GM21360 (cell line): ENCODE measurements at regions not wholly inside any gene's neighbourhood (a gene's known extent, or its start where the extent isn't known, plus 50 kb on each side); places are given as distances from the start of the nearest gene placed in this dataset.
"Not testable (repeated sequence)": the region's sequence is repeated elsewhere in the genome, so short reads cannot be mapped to it uniquely, and the experiment has no call there.

ENCODE experiments used
- ATAC-seq: cut with Tn5 transposase; IDR thresholded peaks from one replicate; pipeline ENCODE4 v1.9.1; 2021; ENCODE audit warnings: mild to moderate bottlenecking, moderate library complexity; ENCODE audit not compliant: unreplicated experiment

DNA sequence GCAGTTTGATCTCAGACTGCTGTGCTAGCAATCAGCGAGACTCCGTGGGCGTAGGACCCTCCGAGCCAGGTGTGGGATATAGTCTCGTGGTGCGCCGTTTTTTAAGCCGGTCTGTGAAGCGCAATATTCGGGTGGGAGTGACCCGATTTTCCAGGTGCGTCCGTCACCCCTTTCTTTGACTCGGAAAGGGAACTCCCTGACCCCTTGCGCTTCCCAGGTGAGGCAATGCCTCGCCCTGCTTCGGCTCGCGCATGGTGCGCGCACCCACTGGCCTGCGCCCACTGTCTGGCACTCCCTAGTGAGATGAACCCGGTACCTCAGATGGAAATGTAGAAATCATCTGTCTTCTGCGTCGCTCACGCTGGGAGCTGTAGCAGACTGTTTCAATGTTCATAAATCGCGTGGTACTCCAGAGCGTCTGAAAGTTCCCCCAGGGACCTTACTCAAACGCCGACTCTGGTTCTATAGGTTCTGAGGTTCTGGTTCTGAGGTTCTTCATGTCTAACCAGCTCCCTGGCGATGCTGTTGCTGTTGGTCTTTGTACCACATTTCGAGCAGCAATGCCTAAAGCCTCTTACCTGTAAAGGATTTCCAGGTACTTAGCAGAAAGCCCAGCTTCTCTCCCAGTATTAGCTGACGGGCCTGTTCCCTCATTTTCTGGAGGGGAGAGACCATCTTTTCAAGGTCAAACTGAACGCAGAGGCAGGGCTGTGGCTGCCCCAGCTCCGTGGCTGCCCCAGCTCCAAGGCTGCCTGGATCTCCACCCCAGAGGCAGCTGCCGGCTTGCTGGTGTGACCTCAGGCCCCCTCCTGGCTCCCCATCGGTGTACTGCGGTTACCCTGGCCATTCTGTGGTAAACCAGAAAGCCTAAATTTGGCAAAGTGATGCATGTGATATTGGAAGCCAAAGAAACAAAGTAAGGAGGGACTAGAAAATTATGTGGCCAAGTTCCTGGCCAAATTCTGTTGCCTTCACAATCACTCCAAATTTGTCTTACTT lies 207.9 kb downstream of the RAB11FIP2 start:
- ATAC-seq: not testable (repeated sequence)

DNA sequence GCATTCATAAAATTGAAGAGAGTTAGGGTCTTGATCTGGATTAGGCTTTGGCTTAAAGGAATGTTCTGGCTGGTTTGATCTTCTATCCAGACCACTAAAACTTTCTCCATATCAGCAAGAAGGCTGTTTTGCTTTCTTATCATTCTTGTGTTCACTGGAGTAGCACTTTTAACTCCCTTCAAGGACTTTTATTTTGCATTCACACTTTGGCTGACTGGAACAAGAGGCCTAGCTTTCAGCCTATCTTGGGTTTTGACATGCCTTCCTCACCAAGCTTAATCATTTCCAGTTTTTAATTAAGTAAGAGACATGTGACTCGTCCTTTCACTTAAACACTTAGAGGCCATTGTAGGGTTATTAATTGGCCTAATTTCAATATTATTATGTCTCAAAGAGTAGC lies 190.3 kb downstream of the RAB11FIP2 start:
- not testable (repeated sequence) for ATAC-seq

DNA sequence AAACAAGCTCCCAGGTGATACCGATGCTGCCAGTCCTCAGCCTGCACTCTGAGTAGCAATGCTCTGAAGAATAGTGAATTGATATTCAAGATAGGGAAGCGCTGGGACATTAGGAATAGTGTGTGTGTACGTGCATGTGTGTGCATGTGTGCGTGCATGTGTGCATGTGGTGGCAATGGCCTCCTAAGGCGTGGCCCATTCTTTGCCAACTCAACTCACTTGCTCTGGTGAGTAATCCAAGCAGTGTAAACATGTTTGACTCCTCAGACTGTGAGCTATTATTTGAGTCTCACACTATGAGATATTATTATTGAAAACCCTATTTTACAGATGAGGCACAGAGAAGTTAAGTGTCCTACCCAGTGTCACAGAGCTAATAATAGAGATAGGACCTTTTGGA lies 186.6 kb downstream of the RAB11FIP2 start:
- ATAC-seq: no peak

DNA sequence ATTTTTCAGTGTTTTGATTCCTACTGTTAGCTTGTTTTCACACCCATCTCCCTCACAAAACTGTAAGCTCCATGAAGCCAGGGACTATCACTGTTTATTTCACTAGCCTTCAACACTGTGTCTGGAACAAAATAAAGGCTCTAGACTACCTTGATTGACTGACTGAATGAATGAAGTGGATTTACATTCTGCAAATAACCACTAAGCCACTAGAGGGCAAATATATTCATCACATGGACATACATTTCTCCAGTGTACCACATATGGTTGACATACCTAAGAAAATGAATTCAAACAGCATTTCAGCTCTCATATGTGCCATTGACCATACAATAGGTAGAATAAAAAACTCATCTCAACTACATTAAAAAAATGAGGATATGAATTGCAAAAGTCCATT lies 185.9 kb downstream of the RAB11FIP2 start:
- ATAC-seq: no peak

DNA sequence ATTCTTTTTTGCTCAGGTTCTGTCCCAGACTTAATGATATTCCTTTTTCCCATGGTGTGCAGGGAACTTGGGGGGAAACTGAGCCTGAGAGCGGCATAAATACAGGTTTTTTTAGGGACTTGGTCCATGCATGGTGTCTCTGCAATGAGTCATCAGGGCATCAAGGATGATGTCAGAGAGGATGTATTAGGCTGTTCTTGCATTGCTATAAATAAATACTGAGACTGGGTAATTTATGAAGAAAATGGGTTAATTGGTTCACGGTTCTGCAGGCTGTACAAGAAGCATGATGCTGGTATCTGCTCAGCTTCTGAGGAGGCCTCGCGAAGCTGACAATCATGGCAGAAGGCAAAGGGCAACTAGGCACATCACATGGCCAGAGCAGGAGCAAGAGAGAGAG lies 185.4 kb downstream of the RAB11FIP2 start:
- no peak for ATAC-seq

DNA sequence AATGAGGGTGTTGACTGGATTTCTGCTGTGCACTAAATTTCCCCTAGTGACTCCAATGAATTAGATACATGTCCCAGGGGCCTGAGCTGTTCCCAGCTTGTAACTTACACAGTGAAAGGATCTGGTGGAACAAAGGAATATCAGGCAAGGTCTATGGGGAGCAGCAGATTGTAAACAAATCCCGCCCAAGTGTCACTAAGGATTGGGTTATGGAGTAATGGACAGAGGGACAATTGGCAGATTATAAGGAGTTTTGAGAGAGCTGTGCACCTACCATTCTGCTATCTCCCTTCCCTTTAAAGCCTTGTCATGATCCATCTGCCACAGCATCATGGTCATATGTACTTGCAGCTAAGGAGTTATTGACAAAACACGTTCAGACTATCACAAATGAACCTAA lies 183.0 kb downstream of the RAB11FIP2 start:
- no peak for ATAC-seq

DNA sequence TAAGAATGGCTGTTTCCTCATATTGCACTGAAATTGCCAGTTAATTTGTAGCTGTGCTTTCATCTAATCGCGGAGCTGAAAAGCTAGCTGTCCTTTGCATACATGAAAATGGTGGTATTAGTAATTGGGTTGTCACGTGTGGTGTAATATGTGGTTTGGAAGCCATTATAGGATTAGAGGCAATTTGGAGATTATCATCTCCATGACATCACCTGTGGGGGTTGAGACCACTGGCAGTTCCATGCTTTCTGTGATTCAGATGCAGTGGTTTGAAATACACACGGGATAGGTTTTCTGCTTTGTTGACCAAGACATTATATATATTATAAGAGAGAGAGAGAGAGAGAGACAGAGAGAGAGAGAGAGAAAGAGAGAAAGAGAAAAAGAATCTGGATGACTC lies 180.8 kb downstream of the RAB11FIP2 start:
- no peak for ATAC-seq

DNA sequence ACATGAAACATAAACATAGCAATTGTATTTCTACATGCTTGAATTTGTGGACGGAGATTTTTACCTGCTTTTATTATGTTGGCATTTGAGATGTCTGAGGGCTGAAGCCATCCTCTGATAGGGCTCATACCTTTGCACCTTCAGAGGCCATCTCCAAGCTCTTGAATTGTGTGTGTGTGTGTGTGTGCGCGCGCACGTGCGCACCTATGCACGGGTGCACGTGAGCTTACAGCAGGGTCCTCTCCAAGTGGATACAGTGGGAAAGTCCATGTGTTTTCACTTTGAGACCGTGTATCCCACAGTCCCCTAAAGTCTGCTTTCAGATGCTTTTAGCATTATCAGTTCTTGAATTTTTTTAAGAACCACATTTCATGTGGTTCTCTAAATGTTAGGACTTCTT lies 178.6 kb downstream of the RAB11FIP2 start:
- ATAC-seq: no peak

DNA sequence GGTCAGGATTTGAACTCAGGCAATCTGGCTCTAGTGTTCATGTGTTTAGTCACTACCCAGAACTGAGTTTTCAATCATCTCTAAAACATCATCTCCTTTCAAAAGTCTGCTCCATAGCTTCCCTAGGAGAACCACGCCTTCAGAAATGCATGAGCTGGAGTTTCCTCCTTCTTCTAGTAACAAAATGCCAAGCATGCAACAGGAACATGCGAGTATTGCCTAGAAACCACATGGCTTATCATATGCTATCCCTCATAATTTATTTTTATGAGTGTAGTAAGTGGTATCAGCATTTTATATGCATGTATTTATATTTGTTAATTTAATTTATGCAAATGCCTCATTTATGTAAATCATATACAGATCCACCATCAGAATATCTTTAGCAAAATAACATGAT lies 170.9 kb downstream of the RAB11FIP2 start:
- ATAC-seq: no peak

DNA sequence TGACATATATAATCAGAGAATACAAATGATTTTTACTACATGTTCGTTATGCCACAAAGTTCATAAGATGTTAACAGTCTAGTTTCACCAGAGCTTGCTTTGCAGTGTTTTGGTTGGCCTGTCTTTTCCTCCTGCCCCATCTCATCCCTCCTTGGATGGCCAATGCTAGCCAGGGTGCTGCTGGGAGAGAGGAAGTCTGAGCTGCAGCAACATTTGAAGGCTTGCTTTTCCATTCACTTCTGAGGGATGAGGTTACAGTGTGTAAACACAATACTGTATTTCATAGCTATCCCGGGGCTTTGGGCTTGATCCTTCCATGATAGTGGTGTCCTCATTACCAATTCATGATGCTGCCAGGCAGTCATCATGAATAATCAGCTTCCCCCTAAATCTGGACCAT lies 170.5 kb downstream of the RAB11FIP2 start:
- no peak for ATAC-seq

DNA sequence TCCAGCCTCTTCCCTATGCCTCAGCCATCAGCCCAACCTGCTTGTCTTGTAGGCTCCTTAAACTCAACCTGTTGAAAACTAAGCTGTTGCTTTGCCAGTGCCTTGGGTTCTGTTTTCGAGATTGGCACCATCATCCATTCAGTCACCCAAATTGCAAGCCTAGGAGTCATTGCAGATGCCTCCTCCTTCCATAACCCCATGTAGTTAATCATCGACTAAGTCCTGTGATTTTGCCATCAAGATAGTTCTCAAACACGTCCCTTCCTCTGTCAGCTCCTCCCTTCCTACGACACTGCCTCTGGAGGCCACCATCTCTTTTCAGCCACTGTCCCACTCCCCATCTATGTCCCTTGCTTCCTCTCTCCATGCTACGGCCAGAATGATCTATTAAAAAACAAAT lies 168.1 kb downstream of the RAB11FIP2 start:
- ATAC-seq: no peak

DNA sequence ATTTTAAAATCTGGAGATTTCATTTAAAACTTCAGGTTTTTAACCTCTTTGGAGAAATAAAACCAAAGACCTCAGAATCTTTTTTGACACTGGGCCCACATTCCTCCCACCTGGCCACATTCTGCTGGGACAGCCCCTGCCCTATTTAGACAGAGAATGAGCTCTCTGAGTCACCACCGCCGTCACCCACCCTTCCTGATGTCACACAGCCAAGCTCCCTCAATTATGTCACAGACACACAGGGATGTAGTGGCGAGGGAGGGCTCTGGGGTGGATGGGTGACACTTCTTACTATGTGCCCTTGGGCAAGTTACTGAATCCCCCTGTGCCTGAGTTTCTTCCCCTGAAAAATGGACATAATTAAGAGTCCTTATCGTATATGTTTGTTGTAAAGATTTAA lies 162.6 kb downstream of the RAB11FIP2 start:
- ATAC-seq: no peak

DNA sequence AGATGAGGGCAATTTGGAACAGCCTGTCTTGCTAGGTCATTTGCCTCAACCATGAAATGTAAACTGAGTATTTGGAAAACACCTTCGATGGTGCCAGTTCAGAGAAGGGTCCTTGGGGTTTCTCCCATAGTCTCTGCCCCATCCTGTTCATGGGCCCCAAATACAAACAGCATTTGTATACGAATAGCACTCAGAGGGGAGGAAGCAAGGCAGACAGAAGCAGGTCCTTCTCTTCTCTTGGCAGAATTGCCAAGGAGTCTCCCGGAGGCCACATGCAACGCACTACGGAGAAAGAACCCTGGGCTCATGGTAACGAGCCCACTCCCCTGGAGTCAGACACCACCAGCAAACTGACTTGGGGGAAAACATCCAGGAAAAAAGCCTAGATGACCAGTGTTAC lies 162.1 kb downstream of the RAB11FIP2 start:
- ATAC-seq: no peak

DNA sequence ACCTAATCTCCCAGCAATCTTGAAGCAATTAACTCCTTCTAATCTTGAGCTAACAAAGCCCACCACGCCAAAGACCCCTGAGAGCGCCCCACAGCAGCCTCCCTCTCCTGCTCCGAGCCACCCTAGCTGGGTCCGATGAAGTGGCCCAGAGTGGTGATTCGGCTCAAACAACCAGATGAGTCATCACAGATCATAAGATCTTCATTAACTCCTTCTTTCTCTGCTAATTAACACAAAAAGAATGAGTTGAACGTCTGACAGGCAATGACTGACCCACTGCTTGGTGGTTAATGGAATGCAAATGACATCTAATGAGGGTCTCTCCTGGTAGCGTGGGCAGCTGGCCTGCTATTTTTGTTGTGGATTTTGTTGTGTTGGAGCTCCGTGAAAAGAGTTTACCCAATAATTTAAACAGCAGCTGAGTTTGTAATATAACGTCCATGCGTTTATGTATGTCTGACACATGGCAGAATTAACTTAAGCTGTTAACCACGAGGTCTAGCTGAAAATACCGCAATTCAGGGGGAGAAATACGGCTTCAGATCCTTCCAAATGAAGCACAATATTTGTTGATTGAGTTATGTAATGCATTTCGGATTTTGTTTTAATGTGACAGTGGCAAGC lies 161.4 kb downstream of the RAB11FIP2 start:
- ATAC-seq: no peak

DNA sequence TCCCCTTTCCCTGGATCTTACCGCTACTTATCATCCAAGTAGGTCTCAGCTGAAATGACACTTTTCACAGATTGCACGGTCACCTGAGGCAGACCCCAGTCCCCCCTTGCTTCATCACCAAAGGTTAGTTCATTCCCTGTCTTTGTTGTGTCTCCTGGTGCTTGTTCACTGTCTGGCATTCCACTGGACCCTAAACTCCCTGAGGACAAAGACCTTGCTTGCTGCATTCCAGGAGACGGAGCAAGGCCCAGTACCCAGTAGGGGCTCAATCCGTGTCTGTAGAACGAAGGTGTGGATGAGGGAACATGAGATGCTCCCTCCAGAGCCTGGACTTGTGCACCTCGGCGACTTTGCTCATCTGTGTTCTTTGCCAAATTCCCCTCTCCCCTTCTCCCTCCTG lies 160.0 kb downstream of the RAB11FIP2 start:
- ATAC-seq: no peak

DNA sequence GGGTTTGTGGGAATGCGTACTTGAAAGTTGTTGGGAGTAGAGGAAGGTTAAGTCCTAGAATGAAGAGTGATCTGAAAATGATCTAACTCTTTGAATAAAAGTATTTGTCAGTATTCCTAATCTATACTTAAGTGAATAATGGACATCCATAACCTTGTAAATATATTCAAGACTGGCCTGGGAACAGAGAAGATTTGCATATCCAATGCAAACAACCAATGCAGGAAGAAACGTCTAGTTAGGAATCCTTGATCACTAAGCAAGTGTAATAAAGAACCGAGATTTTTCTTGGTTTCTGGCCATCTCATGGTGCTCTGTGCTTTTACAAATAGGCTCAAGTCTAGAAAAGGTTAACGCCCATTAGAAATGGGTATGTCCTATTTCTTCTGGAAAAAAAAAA lies 157.1 kb downstream of the RAB11FIP2 start:
- no peak for ATAC-seq

DNA sequence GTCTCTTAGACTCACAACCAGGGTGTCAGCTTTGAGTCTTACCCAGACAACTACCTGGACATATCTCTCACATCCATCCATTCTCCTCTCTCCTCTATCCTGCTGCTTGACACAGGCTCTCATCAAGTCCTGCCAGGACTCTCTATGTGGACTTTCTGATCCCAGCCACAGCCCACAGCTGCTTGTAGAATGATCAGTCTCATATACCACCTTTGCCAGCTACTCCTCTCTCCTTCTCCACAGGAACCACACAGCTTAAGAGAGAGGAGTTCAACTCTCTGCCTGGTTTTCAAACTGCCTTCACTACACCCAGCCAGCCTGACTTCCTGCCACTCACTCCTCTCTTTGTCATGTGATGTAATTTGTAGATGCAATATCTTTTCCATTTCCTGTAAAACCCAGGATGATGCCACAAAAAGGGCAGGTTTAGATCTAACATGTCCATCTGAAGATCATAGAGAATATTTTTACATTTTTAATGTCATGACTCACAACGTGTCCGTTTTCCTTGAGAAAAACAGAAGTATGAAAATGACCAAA lies 154.0 kb downstream of the RAB11FIP2 start:
- no peak for ATAC-seq

DNA sequence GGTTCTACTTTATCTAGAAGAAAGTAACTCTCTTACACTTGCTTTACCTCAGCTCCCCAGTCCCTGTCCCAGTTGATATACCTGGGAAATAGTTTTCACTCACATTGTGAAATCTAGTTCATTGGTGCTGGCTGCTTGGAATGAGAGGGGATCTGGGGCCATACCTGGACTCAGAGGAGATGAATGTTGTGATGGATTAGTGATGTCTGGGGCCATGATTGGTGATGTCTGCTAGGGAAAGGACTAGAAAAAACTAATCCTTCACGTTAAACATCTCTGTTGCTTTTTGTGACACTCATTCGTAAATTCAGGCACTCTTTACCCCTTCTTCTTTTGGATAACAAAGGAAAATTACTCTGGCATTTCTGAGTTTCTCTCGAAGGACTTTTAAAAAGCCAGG lies 152.4 kb downstream of the RAB11FIP2 start:
- ATAC-seq: no peak

DNA sequence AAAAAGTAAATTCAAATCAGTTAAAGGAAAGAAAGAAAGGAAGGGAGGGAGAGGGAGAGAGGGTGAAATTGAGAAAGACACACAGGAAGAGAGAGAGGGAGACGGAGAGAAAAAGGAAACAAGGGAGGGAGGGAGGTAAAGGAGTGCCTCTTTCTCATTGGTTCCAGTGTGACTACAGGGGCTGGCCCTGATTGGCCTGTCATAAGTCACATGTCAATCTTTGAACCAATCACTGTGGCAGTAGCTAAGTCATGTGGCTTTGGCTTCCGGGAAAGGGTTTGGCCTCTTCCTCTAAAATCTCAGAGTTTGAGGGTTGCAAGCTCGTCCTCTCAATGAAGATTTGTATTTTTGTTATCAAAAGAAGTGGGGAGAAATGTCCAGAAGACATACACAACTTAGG lies 150.2 kb downstream of the RAB11FIP2 start:
- no peak for ATAC-seq

DNA sequence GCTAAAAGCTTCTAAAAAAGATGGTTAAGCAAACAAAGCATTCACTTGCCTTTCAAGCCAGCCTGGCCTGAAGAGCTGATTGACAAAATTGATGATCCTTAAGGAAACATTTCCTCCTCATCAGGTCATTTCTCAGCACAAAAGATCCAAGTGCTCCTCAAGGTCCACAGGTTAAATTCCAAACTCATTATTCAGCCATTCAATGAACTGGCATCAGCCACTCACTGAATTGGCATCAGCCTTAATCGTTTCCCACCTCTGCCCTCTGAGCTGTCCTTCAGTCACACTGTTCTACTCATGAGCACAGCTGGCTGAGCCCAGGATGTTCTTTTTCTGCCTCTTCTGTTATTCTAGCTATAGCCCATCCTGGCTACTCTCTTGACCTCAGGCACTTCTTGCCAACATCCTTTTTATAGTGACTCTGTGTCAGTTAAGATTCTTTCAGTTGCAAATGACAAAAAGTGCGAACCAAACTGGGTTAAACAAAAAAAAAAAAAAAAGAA lies 147.5 kb downstream of the RAB11FIP2 start:
- ATAC-seq: no peak

DNA sequence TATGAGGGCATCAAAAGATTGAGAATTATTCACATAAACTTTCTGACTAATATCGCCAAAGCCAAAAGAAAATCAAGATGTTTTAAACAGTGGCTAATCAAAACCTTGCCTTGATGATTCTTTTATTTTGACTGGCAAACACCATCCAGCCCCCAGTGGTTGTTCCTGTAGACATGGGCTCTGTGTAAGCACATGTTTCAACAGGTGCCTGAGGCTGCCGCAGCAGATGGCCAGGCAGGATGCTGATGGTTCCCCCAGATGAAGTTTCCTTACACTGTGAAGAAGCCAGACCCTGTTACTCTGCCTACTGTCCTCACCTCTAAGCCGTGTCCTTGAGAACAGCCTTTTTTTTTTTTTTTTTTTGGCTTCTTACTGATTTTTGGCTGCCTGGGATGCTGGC lies 146.5 kb downstream of the RAB11FIP2 start:
- no peak for ATAC-seq

DNA sequence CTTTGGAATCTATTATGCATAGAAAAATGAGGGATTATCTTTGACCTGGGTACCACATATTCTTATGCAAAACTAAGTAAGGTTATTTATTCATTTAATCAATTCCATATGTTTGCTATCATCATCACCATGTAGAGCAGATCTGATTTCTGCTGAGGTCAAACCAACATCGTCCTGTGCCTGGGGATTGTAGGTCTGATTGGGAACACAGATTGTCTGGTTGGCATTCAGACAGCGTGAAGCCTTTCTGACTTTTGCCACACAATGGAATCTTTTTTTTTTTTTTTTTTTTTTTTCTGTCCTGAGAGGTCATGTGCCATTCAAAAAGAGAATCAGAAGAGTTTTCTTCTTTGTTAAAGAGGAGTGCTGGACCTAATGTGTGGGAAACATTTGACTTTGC lies 142.9 kb downstream of the RAB11FIP2 start:
- no peak for ATAC-seq
